HFF-Myc (cell line): ENCODE measurements at regions not wholly inside any gene's neighbourhood (a gene's known extent, or its start where the extent isn't known, plus 50 kb on each side); places are given as distances from the start of the nearest gene placed in this dataset.

Source experiments
- DNase-seq: peaks from one replicate; pipeline ENCODE4 v3.0.0-alpha.2; 2011; ENCODE audit warnings: low read depth; ENCODE audit errors: extremely low read depth
- H3K4me3 ChIP-seq: replicated peaks from 2 replicates; pipeline ENCODE4 v1.5.1; 2011; ENCODE audit warnings: low read depth, mild to moderate bottlenecking, control low read depth, low read length
- TF ChIP-seq, protein P1 (sequence below): IDR thresholded peaks from 2 replicates; pipeline ENCODE4 v1.5.1; 2012; ENCODE audit warnings: mild to moderate bottlenecking, low read depth, low read length, control low read depth; ENCODE audit errors: missing control alignments

DNA sequence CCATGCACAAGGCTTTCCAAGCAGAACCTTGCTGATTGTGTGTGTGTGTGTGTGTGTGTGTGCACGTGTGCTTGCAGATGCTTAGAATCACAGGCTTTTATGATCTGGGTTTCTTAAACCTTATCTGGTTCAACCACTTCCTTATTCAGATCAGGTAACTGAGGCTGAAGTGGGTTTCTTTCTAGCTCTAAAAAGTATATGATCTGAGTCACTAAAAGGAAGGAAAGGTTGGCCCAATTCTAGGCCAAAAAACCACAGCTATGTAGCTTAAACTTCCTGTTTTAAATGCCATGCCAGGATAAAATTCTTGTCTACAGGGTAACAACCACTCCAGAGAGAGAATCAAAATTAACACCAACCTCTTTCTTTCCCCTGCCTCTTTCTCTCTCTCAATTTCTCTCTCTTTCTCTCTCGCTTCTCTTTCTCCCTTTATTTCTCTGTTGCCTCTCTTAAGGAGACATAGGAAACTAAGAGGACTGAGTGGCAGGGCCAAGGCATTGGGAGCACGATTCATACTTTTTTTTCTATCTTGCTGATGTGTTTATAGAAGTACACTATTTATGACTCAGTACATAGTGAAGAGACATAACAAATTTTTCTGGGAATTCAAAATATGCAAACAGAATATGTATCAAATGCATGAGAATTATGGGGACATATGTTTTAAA lies 140.3 kb downstream of the TRIB2 start:
- DNase-seq = peak; percentile 83
- no peak overlapping the region for H3K4me3 ChIP-seq
- TF ChIP-seq, protein P1, sequence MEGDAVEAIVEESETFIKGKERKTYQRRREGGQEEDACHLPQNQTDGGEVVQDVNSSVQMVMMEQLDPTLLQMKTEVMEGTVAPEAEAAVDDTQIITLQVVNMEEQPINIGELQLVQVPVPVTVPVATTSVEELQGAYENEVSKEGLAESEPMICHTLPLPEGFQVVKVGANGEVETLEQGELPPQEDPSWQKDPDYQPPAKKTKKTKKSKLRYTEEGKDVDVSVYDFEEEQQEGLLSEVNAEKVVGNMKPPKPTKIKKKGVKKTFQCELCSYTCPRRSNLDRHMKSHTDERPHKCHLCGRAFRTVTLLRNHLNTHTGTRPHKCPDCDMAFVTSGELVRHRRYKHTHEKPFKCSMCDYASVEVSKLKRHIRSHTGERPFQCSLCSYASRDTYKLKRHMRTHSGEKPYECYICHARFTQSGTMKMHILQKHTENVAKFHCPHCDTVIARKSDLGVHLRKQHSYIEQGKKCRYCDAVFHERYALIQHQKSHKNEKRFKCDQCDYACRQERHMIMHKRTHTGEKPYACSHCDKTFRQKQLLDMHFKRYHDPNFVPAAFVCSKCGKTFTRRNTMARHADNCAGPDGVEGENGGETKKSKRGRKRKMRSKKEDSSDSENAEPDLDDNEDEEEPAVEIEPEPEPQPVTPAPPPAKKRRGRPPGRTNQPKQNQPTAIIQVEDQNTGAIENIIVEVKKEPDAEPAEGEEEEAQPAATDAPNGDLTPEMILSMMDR = no peak

GRCh38 chr2:12857891-12858290 lies 141.2 kb downstream of the TRIB2 start:
- DNase-seq = no peak
- TF ChIP-seq, protein P1 = no peak
- no peak overlapping the region for H3K4me3 ChIP-seq

DNA sequence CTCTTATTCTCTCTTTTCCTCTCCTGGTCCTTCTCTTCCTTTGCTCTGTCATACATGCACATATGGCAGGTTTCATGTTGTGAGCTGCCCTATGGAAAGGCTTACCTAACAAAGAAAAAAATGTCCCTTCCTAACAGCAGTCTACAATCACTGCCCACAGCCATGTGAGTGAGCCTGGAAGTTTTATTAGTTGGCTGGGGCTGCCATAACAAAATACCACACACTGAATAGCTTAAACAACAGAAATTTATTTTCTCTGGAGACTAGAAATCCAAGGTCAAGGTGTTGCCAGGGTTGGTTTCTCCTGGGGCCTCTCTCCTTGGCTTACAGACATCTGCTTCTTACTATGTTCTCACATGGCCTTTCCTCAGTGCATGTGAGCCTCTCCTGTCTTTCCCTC lies 142.1 kb downstream of the TRIB2 start:
- no peak for DNase-seq
- no peak overlapping the region for H3K4me3 ChIP-seq
- TF ChIP-seq, protein P1 = no peak

DNA sequence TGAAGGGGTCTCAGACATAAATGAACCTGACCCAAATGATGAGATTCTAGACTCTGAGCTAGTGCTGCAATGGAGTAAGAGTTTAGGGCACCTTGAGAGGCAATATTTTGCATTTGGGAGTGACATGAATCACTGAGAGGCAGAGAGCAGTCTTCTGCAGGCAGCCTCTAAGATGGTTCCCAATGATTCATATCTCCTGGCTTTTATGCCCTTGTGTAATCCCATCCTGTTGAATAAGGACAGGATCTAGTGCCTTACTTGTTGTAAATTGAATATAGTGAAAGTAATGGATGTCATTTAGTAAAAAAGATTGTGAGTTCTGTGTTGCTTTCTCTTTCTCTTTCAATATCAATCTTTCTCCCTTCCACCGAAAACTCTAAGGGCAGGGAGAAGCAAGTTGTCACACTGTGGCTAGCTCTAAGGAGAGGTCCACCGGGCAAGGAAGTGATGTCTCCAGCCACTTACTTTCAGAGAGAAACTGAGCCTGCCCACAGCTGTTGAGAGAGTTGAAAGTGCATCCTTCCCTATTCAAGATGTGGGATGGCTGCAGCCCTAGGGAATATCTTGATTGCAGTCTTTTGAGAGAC lies 144.7 kb downstream of the TRIB2 start:
- no peak for DNase-seq
- TF ChIP-seq, protein P1 = no peak
- H3K4me3 ChIP-seq = no peak overlapping the region

DNA sequence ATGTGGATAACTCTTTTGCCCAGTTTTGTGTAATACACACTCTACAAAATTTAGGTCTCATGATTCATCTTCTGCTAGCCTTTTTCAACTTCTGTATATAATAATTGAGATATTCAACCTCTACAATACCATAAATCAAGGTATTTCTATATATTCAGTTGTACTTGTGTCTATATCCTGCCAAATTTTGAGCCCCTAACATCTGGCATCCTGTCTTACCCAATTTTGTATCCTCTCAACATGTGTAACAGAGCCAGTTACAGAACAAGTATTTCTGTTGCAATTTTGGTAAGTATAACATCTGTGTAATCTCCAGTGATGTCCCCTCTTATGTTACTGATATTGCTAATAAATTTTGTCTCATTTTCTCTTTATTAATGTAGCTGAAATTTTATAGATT lies 145.8 kb downstream of the TRIB2 start:
- TF ChIP-seq, protein P1 = no peak
- H3K4me3 ChIP-seq = no peak overlapping the region
- DNase-seq = no peak

GRCh38 chr2:12863937-12864336 lies 147.2 kb downstream of the TRIB2 start:
- no peak overlapping the region for H3K4me3 ChIP-seq
- no peak for DNase-seq
- TF ChIP-seq, protein P1 = no peak
